EH (cell line): ENCODE measurements at regions not wholly inside any gene's neighbourhood (a gene's known extent, or its start where the extent isn't known, plus 50 kb on each side); places are given as distances from the start of the nearest gene placed in this dataset.
"Not testable (repeated sequence)": the region's sequence is repeated elsewhere in the genome, so short reads cannot be mapped to it uniquely, and the experiment has no call there.

Experiments
- DNase-seq: peaks from one replicate; pipeline ENCODE4 v3.0.0-alpha.2; 2015; ENCODE audit warnings: low read depth

- no peak for DNase-seq
These were observed 117.2 kb upstream of the CCND2 start for GRCh38 chr12:4156317-4156716.

- no peak for DNase-seq
These were observed 118.8 kb upstream of the CCND2 start for GRCh38 chr12:4154672-4155225.

GRCh38 chr12:4153343-4153892, 120.1 kb upstream of the CCND2 start:
- no peak for DNase-seq

- DNase-seq: no peak
These were observed 121.3 kb upstream of the CCND2 start for GRCh38 chr12:4152145-4152795.

GRCh38 chr12:4151362-4152121, 122.0 kb upstream of the CCND2 start:
- DNase-seq: no peak

GRCh38 chr12:4150355-4150754, 123.2 kb upstream of the CCND2 start:
- DNase-seq: not testable (repeated sequence)

- no peak for DNase-seq
These were observed 125.0 kb upstream of the CCND2 start for GRCh38 chr12:4148418-4149056.

- DNase-seq: no peak
These were observed 126.5 kb upstream of the CCND2 start for GRCh38 chr12:4147031-4147481.

GRCh38 chr12:4145990-4146859, 127.3 kb upstream of the CCND2 start:
- DNase-seq: no peak

GRCh38 chr12:4144676-4145075, 128.9 kb upstream of the CCND2 start:
- DNase-seq: no peak

- no peak for DNase-seq
These were observed 129.7 kb upstream of the CCND2 start for GRCh38 chr12:4143896-4144295.

- DNase-seq: no peak
These were observed 132.0 kb upstream of the CCND2 start for GRCh38 chr12:4141348-4142270.

GRCh38 chr12:4140581-4141301, 132.8 kb upstream of the CCND2 start:
- no peak for DNase-seq

GRCh38 chr12:4139191-4139590, 134.4 kb upstream of the CCND2 start:
- no peak for DNase-seq

GRCh38 chr12:4138532-4138931, 135.0 kb upstream of the CCND2 start:
- DNase-seq: not testable (repeated sequence)

- DNase-seq: no peak
These were observed 135.5 kb upstream of the CCND2 start for GRCh38 chr12:4138051-4138450.

- DNase-seq: no peak
These were observed 136.1 kb upstream of the CCND2 start for GRCh38 chr12:4137441-4137840.

GRCh38 chr12:4137015-4137414, 136.5 kb upstream of the CCND2 start:
- no peak for DNase-seq

- DNase-seq: peak; percentile 16
These were observed 137.5 kb upstream of the CCND2 start for GRCh38 chr12:4135919-4136605.
